ENCODE measurements at regions not wholly inside any gene's neighbourhood (a gene's known extent, or its start where the extent isn't known, plus 50 kb on each side); places are given as distances from the start of the nearest gene placed in this dataset.

DNA sequence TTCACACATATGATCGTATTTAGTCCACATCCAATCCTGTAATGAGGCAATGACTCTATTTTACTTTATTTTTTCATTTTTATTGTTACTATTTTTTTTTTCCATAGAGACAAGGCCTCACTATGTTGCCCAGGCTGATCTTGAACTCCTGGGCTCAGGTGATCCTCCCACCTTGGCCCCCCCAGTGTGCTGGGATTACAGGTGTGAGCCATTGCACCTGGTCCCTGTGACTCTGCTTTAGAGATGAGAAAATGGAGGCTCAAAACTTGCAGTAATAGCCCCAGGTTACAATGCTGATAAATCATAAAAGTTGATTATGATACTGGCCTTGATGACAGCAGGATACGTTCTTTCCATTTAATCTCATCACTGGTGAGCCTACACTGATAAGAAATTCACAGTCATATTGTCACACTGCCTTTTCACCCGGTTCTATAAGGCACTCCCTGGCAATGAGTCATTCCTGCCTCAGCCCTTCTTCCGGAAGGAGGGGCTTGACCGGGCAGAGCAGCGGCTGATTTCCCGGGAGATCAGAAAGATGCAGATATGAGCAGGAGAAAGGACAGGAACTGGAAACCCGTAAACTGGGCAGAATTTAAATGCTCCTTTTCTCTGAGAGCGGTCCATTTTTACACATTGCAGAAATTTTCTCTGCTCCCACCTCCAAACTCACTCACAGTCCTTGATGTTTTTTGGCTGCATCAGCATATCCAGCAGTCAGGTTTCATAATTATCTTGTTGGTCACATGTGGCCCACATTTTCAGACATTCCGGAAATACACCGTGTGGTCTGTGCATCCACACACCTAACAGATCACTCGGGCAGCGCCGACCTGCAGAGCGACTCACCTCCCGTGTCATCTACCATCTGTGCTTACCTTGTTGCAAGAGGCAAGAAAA lies 616.4 kb downstream of the EFNB2 start:
- TF ChIP-seq, protein P1, sequence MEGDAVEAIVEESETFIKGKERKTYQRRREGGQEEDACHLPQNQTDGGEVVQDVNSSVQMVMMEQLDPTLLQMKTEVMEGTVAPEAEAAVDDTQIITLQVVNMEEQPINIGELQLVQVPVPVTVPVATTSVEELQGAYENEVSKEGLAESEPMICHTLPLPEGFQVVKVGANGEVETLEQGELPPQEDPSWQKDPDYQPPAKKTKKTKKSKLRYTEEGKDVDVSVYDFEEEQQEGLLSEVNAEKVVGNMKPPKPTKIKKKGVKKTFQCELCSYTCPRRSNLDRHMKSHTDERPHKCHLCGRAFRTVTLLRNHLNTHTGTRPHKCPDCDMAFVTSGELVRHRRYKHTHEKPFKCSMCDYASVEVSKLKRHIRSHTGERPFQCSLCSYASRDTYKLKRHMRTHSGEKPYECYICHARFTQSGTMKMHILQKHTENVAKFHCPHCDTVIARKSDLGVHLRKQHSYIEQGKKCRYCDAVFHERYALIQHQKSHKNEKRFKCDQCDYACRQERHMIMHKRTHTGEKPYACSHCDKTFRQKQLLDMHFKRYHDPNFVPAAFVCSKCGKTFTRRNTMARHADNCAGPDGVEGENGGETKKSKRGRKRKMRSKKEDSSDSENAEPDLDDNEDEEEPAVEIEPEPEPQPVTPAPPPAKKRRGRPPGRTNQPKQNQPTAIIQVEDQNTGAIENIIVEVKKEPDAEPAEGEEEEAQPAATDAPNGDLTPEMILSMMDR (tag by site-specific recombination; IDR thresholded peaks at IDR 0.05) = no peak
- TF ChIP-seq MEIS1 (CRISPR knock-in tag; IDR thresholded peaks at IDR 0.05; ENCODE audit: borderline replicate concordance) (no peak), YY1 (tag by site-specific recombination; IDR thresholded peaks at IDR 0.05) (no peak), ZBTB8A (tag by site-specific recombination; IDR thresholded peaks at IDR 0.05) (peak; percentile 24; the same call in 1 of the 2 replicates), ZNF155 (tag by site-specific recombination; IDR thresholded peaks at IDR 0.05) (no peak), MYNN (tag by site-specific recombination; IDR thresholded peaks at IDR 0.05; ENCODE audit: borderline replicate concordance) (no peak), ZSCAN23 (tag by site-specific recombination; IDR thresholded peaks at IDR 0.05) (no peak), ZNF23 (tag by site-specific recombination; IDR thresholded peaks at IDR 0.05; ENCODE audit: borderline replicate concordance) (no peak), KLF1 (tag by site-specific recombination; IDR thresholded peaks at IDR 0.05) (no peak)
- TF ChIP-seq, protein P2, sequence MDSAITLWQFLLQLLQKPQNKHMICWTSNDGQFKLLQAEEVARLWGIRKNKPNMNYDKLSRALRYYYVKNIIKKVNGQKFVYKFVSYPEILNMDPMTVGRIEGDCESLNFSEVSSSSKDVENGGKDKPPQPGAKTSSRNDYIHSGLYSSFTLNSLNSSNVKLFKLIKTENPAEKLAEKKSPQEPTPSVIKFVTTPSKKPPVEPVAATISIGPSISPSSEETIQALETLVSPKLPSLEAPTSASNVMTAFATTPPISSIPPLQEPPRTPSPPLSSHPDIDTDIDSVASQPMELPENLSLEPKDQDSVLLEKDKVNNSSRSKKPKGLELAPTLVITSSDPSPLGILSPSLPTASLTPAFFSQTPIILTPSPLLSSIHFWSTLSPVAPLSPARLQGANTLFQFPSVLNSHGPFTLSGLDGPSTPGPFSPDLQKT (IDR thresholded peaks at IDR 0.05; ENCODE audit: borderline replicate concordance, low read depth, low read length) = no peak
- TF ChIP-seq, protein P3, sequence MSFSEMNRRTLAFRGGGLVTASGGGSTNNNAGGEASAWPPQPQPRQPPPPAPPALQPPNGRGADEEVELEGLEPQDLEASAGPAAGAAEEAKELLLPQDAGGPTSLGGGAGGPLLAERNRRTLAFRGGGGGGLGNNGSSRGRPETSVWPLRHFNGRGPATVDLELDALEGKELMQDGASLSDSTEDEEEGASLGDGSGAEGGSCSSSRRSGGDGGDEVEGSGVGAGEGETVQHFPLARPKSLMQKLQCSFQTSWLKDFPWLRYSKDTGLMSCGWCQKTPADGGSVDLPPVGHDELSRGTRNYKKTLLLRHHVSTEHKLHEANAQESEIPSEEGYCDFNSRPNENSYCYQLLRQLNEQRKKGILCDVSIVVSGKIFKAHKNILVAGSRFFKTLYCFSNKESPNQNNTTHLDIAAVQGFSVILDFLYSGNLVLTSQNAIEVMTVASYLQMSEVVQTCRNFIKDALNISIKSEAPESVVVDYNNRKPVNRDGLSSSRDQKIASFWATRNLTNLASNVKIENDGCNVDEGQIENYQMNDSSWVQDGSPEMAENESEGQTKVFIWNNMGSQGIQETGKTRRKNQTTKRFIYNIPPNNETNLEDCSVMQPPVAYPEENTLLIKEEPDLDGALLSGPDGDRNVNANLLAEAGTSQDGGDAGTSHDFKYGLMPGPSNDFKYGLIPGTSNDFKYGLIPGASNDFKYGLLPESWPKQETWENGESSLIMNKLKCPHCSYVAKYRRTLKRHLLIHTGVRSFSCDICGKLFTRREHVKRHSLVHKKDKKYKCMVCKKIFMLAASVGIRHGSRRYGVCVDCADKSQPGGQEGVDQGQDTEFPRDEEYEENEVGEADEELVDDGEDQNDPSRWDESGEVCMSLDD (tag by site-specific recombination; IDR thresholded peaks at IDR 0.05) = no peak
